K562 (cell line): ENCODE measurements at regions not wholly inside any gene's neighbourhood (a gene's known extent, or its start where the extent isn't known, plus 50 kb on each side); places are given as distances from the start of the nearest gene placed in this dataset.

ENCODE experiments used
- EP300 ChIP-seq: IDR thresholded peaks from 2 replicates; pipeline ENCODE4 v1.6.1; 2012; ENCODE audit warnings: low read length, improper control_type of control experiment
- EZH2 ChIP-seq: IDR thresholded peaks from 2 replicates; pipeline ENCODE4 v1.6.1; 2012; ENCODE audit warnings: low read depth, mild to moderate bottlenecking, inconsistent platforms, low read length, borderline replicate concordance
- FOSL1 ChIP-seq: fragments of 200-800 bp; sonication (Bioruptor generic); conservative IDR thresholded peaks from 2 replicates; pipeline ENCODE4 v1.6.1; 2016; ENCODE audit warnings: missing genetic modification characterization, missing compliant biosample characterization
- FOXK2 ChIP-seq, 2 experiments: fragments of 450-650 bp; IDR thresholded peaks in 1 of 2; conservative IDR thresholded peaks in 1 of 2; 2 replicates each; pipeline ENCODE4 v1.6.1; 2016; ENCODE audit warnings: low read depth in 2 of 2, mild to moderate bottlenecking in 1 of 2
- MTF1 ChIP-seq: fragments of 250-450 bp; sonication (Bioruptor Pico); IDR thresholded peaks from 2 replicates; pipeline ENCODE4 v1.9.0; 2021; ENCODE audit warnings: moderate library complexity, mild to moderate bottlenecking, inconsistent platforms, borderline replicate concordance
- NRF1 ChIP-seq, 2 experiments: fragments of 450-650 bp; IDR thresholded peaks in 1 of 2; conservative IDR thresholded peaks in 1 of 2; 2 replicates each; pipeline ENCODE4 v1.6.1; 2014; ENCODE audit warnings: mild to moderate bottlenecking in 2 of 2
- POLR2A ChIP-seq: fragments of 450-650 bp; conservative IDR thresholded peaks from 2 replicates; pipeline ENCODE4 v1.6.1; 2016
- POLR2AphosphoS5 ChIP-seq: IDR thresholded peaks from 2 replicates; pipeline ENCODE4 v1.6.1; 2011; ENCODE audit warnings: mild to moderate bottlenecking, low read depth, low read length, moderate library complexity; ENCODE audit not compliant: control insufficient read depth, insufficient read depth
- RAD21 ChIP-seq, 2 experiments: fragments of 250-450 bp in 1 of 2; fragments of 450-650 bp in 1 of 2; sonication (Bioruptor Pico) in 1 of 2; formaldehyde crosslinking in 1 of 2; IDR thresholded peaks in 1 of 2; conservative IDR thresholded peaks in 1 of 2; 2 replicates each; pipeline versions ENCODE4 v1.4.0 to v1.8.0; 2020 to 2022; ENCODE audit warnings: mild to moderate bottlenecking in 2 of 2, moderate library complexity in 1 of 2
- TF ChIP-seq, protein P1 (sequence below), 3 experiments: IDR thresholded peaks in 2 of 3; conservative IDR thresholded peaks in 1 of 3; 2 replicates each; pipeline ENCODE4 v1.5.1; 2011 to 2012; ENCODE audit warnings: low read length in 3 of 3, mild to moderate bottlenecking in 3 of 3, control low read depth in 2 of 3, improper control_type of control experiment in 1 of 3, inconsistent platforms in 1 of 3, low read depth in 1 of 3, mixed read lengths in 1 of 3, moderate library complexity in 1 of 3; ENCODE audit not compliant: insufficient read depth in 2 of 3

DNA sequence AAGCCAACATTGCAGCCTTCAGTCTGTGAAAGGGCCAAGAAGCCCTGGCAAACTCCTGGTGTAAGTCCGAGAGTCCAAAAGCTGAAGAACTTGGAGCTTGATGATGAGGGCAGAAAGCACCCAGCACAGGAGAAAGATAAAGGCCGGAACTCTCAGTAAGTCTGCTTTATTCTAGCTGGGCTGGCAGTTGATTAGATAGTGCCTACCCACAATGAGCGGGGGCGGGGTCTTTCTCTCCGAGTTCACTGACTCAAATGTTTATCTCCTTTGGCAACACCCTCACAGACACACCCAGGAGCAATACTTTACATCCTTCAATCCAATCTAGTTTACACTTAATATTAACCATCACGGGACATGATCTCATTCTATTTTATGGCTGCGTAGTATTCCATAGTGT lies 1317.1 kb downstream of the SLITRK1 start:
- no peak for TF ChIP-seq NRF1 (conservative IDR thresholded peaks at IDR 0.05 in 1 of 2, IDR thresholded peaks at IDR 0.05 in 1 of 2)
- no peak for TF ChIP-seq POLR2AphosphoS5
- TF ChIP-seq, protein P1, sequence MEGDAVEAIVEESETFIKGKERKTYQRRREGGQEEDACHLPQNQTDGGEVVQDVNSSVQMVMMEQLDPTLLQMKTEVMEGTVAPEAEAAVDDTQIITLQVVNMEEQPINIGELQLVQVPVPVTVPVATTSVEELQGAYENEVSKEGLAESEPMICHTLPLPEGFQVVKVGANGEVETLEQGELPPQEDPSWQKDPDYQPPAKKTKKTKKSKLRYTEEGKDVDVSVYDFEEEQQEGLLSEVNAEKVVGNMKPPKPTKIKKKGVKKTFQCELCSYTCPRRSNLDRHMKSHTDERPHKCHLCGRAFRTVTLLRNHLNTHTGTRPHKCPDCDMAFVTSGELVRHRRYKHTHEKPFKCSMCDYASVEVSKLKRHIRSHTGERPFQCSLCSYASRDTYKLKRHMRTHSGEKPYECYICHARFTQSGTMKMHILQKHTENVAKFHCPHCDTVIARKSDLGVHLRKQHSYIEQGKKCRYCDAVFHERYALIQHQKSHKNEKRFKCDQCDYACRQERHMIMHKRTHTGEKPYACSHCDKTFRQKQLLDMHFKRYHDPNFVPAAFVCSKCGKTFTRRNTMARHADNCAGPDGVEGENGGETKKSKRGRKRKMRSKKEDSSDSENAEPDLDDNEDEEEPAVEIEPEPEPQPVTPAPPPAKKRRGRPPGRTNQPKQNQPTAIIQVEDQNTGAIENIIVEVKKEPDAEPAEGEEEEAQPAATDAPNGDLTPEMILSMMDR (IDR thresholded peaks at IDR 0.05 in 2 of 3, conservative IDR thresholded peaks at IDR 0.05 in 1 of 3; ENCODE audit: insufficient read depth in 2 of 3, low read depth in 1 of 3, low read length in 3 of 3) = no peak
- no peak for TF ChIP-seq FOSL1
- TF ChIP-seq FOXK2 (conservative IDR thresholded peaks at IDR 0.05 in 1 of 2, IDR thresholded peaks at IDR 0.05 in 1 of 2; ENCODE audit: low read depth in 2 of 2) = no peak
- no peak for TF ChIP-seq RAD21 (CRISPR knock-in tag; conservative IDR thresholded peaks at IDR 0.05 in 1 of 2, IDR thresholded peaks at IDR 0.05 in 1 of 2)
- no peak for TF ChIP-seq EZH2
- TF ChIP-seq POLR2A = no peak
- no peak for TF ChIP-seq MTF1 (CRISPR knock-in tag)
- no peak for TF ChIP-seq EP300
